ENCODE measurements at regions not wholly inside any gene's neighbourhood (a gene's known extent, or its start where the extent isn't known, plus 50 kb on each side); places are given as distances from the start of the nearest gene placed in this dataset.

- no peaks in the 10 kb centered on the region for H3K27me3 ChIP-seq (ENCODE audit: insufficient read depth, poor library complexity, severe bottlenecking)
- DNase-seq (ENCODE audit: low spot score): no peak
- peaks cover 8% of the 10 kb centered on the region for H3K9me3 ChIP-seq (ENCODE audit: severe bottlenecking)
- H3K4me3 ChIP-seq (ENCODE audit: severe bottlenecking): no peak overlapping the region
- ATAC-seq (ENCODE audit: low read depth): no peak
- no peak for TF ChIP-seq CTCF (IDR thresholded peaks at IDR 0.05; ENCODE audit: poor library complexity, severe bottlenecking)
- H3K4me1 ChIP-seq (ENCODE audit: insufficient read depth, poor library complexity, severe bottlenecking): no peaks in the 10 kb centered on the region
- H3K27ac ChIP-seq (ENCODE audit: poor library complexity, severe bottlenecking): no peak overlapping the region
- no peaks in the 10 kb centered on the region for H3K36me3 ChIP-seq (ENCODE audit: low read depth)
These were observed 538.0 kb upstream of the SLC35B3 start for GRCh38 chr6:8973395-8973794.

GRCh38 chr6:8969747-8970146 lies 534.4 kb upstream of the SLC35B3 start:
- DNase-seq (ENCODE audit: low spot score): no peak
- H3K27me3 ChIP-seq (ENCODE audit: insufficient read depth, poor library complexity, severe bottlenecking): no peaks in the 10 kb centered on the region
- H3K36me3 ChIP-seq (ENCODE audit: low read depth): no peaks in the 10 kb centered on the region
- H3K4me1 ChIP-seq (ENCODE audit: insufficient read depth, poor library complexity, severe bottlenecking): no peaks in the 10 kb centered on the region
- TF ChIP-seq CTCF (IDR thresholded peaks at IDR 0.05; ENCODE audit: poor library complexity, severe bottlenecking): no peak
- no peak overlapping the region for H3K27ac ChIP-seq (ENCODE audit: poor library complexity, severe bottlenecking)
- peaks cover 8% of the 10 kb centered on the region for H3K9me3 ChIP-seq (ENCODE audit: severe bottlenecking)
- no peak overlapping the region for H3K4me3 ChIP-seq (ENCODE audit: severe bottlenecking)
- ATAC-seq (ENCODE audit: low read depth): no peak

GRCh38 chr6:8958894-8959511 lies 523.7 kb upstream of the SLC35B3 start:
- no peak for TF ChIP-seq CTCF (IDR thresholded peaks at IDR 0.05; ENCODE audit: poor library complexity, severe bottlenecking)
- Histone ChIP-seq H3K27ac (ENCODE audit: poor library complexity, severe bottlenecking) (no peak overlapping the region), H3K4me1 (ENCODE audit: insufficient read depth, poor library complexity, severe bottlenecking) (no peaks in the 10 kb centered on the region), H3K9me3 (ENCODE audit: severe bottlenecking) (no peaks in the 10 kb centered on the region), H3K36me3 (ENCODE audit: low read depth) (no peaks in the 10 kb centered on the region), H3K27me3 (ENCODE audit: insufficient read depth, poor library complexity, severe bottlenecking) (no peaks in the 10 kb centered on the region), H3K4me3 (ENCODE audit: severe bottlenecking) (no peak overlapping the region)
- ATAC-seq (ENCODE audit: low read depth): no peak; the same call in 2 of the 3 replicates
- DNase-seq (ENCODE audit: low spot score): no peak

- H3K9me3 ChIP-seq (ENCODE audit: severe bottlenecking): no peaks in the 10 kb centered on the region
- no peaks in the 10 kb centered on the region for H3K4me1 ChIP-seq (ENCODE audit: insufficient read depth, poor library complexity, severe bottlenecking)
- ATAC-seq (ENCODE audit: low read depth) (no peak), DNase-seq (ENCODE audit: low spot score) (no peak)
- no peak for TF ChIP-seq CTCF (IDR thresholded peaks at IDR 0.05; ENCODE audit: poor library complexity, severe bottlenecking)
- no peaks in the 10 kb centered on the region for H3K36me3 ChIP-seq (ENCODE audit: low read depth)
- no peak overlapping the region for H3K4me3 ChIP-seq (ENCODE audit: severe bottlenecking)
- H3K27ac ChIP-seq (ENCODE audit: poor library complexity, severe bottlenecking): no peak overlapping the region
- H3K27me3 ChIP-seq (ENCODE audit: insufficient read depth, poor library complexity, severe bottlenecking): no peaks in the 10 kb centered on the region
These were observed 518.0 kb upstream of the SLC35B3 start for GRCh38 chr6:8953310-8953709.

GRCh38 chr6:8948733-8949132 lies 513.4 kb upstream of the SLC35B3 start:
- Histone ChIP-seq H3K27ac (ENCODE audit: poor library complexity, severe bottlenecking) (no peak overlapping the region), H3K27me3 (ENCODE audit: insufficient read depth, poor library complexity, severe bottlenecking) (no peaks in the 10 kb centered on the region), H3K9me3 (ENCODE audit: severe bottlenecking) (no peaks in the 10 kb centered on the region), H3K4me1 (ENCODE audit: insufficient read depth, poor library complexity, severe bottlenecking) (no peaks in the 10 kb centered on the region), H3K36me3 (ENCODE audit: low read depth) (no peaks in the 10 kb centered on the region), H3K4me3 (ENCODE audit: severe bottlenecking) (no peak overlapping the region)
- ATAC-seq (ENCODE audit: low read depth): no peak
- no peak for DNase-seq (ENCODE audit: low spot score)
- TF ChIP-seq CTCF (IDR thresholded peaks at IDR 0.05; ENCODE audit: poor library complexity, severe bottlenecking): no peak
